ENCODE measurements at regions not wholly inside any gene's neighbourhood (a gene's known extent, or its start where the extent isn't known, plus 50 kb on each side); places are given as distances from the start of the nearest gene placed in this dataset.

GRCh38 chr21:35102488-35103371 lies 53.6 kb upstream of the RUNX1 start:
- Mint-ChIP-seq H3K36me3 (no peaks in the 10 kb centered on the region), H3K4me1 (peaks cover 7% of the 10 kb centered on the region), H3K27me3 (ENCODE audit: low read depth in 3 of 3) (no peaks in the 10 kb centered on the region), H3K9me3 (no peaks in the 10 kb centered on the region), H3K4me3 (no peak overlapping the region), H3K27ac (no peak overlapping the region)
- no peaks in the 10 kb centered on the region for H3K36me3 ChIP-seq (replicated peaks in 1 of 2; ENCODE audit: control insufficient read depth in 1 of 2, insufficient read depth in 2 of 2, low read length in 2 of 2)
- no peaks in the 10 kb centered on the region for H3K27me3 ChIP-seq (ENCODE audit: control insufficient read depth in 2 of 2, insufficient read depth in 2 of 2, low read length in 2 of 2)
- intact Hi-C loops (cut with micrococcal nuclease), result no loop called here
- peak overlapping the region; percentile 23 to 67 (median 59) for H3K4me3 ChIP-seq (replicated peaks in 1 of 3; ENCODE audit: low read depth in 2 of 3, low read length in 3 of 3)
- no peaks in the 10 kb centered on the region for H3K9me3 ChIP-seq (replicated peaks in 1 of 2; ENCODE audit: control insufficient read depth in 1 of 2, insufficient read depth in 1 of 2, low read length in 2 of 2)
- peaks cover 23 to 30% of the 10 kb centered on the region in 2 donors for H3K4me1 ChIP-seq (ENCODE audit: control insufficient read depth in 1 of 2, insufficient read depth in 2 of 2, low read length in 2 of 2)
- peak overlapping the region; percentile 70 to 91 for H3K27ac ChIP-seq (ENCODE audit: low read depth in 1 of 2, low read length in 2 of 2)
- WGBS (ENCODE audit: insufficient coverage), result 4% methylated on average over 6 of the region's 8 CpGs
- DNase-seq, result peak; percentile 80 to 88 (median 83)
- H3K9ac ChIP-seq (ENCODE audit: insufficient read depth, low read length, poor library complexity, severe bottlenecking), result peak overlapping the region; percentile 49
- no peaks in the 10 kb centered on the region for H3K79me2 ChIP-seq (ENCODE audit: insufficient read depth, low read length)
- H4K20me1 ChIP-seq (ENCODE audit: insufficient read depth, low read length), result no peaks in the 10 kb centered on the region
- peak overlapping the region; percentile 74 for H2AFZ ChIP-seq (ENCODE audit: insufficient read depth, low read depth, low read length, poor library complexity, severe bottlenecking)
- TF ChIP-seq CTCF (IDR thresholded peaks at IDR 0.05), result no peak
- peak overlapping the region; percentile 75 for H3K4me2 ChIP-seq (replicated peaks; ENCODE audit: extremely low read depth, low read length, poor library complexity, severe bottlenecking)

- no peak for TF ChIP-seq CTCF (IDR thresholded peaks at IDR 0.05)
- no peak overlapping the region for H3K4me3 ChIP-seq (replicated peaks in 1 of 3; ENCODE audit: low read depth in 2 of 3, low read length in 3 of 3)
- WGBS (ENCODE audit: insufficient coverage), result 88% methylated on average over 8 of the region's 8 CpGs
- H3K27me3 ChIP-seq (ENCODE audit: control insufficient read depth in 2 of 2, insufficient read depth in 2 of 2, low read length in 2 of 2), result no peaks in the 10 kb centered on the region
- H3K4me1 ChIP-seq (ENCODE audit: control insufficient read depth in 1 of 2, insufficient read depth in 2 of 2, low read length in 2 of 2), result peaks cover 23 to 30% of the 10 kb centered on the region in 2 donors
- no peaks in the 10 kb centered on the region for H3K9me3 ChIP-seq (replicated peaks in 1 of 2; ENCODE audit: control insufficient read depth in 1 of 2, insufficient read depth in 1 of 2, low read length in 2 of 2)
- Mint-ChIP-seq H3K27ac (no peak overlapping the region), H3K4me3 (no peak overlapping the region), H3K4me1 (peaks cover 5% of the 10 kb centered on the region), H3K9me3 (no peaks in the 10 kb centered on the region), H3K27me3 (ENCODE audit: low read depth in 3 of 3) (no peaks in the 10 kb centered on the region), H3K36me3 (no peaks in the 10 kb centered on the region)
- intact Hi-C loops (cut with micrococcal nuclease), result no loop called here
- no peak overlapping the region for H3K27ac ChIP-seq (ENCODE audit: low read depth in 1 of 2, low read length in 2 of 2)
- no peaks in the 10 kb centered on the region for H3K79me2 ChIP-seq (ENCODE audit: insufficient read depth, low read length)
- no peaks in the 10 kb centered on the region for H3K36me3 ChIP-seq (replicated peaks in 1 of 2; ENCODE audit: control insufficient read depth in 1 of 2, insufficient read depth in 2 of 2, low read length in 2 of 2)
- no peak for DNase-seq
- H2AFZ ChIP-seq (ENCODE audit: insufficient read depth, low read depth, low read length, poor library complexity, severe bottlenecking), result no peak overlapping the region
- no peak overlapping the region for H3K9ac ChIP-seq (ENCODE audit: insufficient read depth, low read length, poor library complexity, severe bottlenecking)
- H4K20me1 ChIP-seq (ENCODE audit: insufficient read depth, low read length), result no peaks in the 10 kb centered on the region
- H3K4me2 ChIP-seq (replicated peaks; ENCODE audit: extremely low read depth, low read length, poor library complexity, severe bottlenecking), result no peak overlapping the region
These were observed 51.3 kb upstream of the RUNX1 start for GRCh38 chr21:35100349-35100811.

All from CD14-positive monocyte (primary cell).